ENCODE measurements at regions not wholly inside any gene's neighbourhood (a gene's known extent, or its start where the extent isn't known, plus 50 kb on each side); places are given as distances from the start of the nearest gene placed in this dataset.

DNA sequence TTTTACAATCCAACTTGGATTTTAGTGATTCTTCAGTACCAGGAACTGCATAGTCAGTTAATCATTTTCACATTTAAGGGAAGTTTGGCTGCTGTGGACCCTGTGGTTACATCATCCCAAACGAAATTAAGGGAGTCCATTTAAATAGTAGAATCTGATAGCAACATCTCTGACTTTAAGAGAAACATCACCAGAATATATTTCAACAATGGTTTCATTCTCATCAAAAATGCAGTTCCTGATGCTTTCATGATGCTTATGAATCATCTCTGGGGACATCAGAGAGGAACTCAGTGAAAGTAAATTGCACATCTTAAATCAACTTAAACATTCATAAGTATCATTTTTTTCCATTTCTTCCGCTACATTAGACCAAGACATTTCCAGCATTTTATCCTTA lies 1170.7 kb downstream of the FSCB start:
- TF ChIP-seq CHD1 (IDR thresholded peaks at IDR 0.05; ENCODE audit: low read depth, low read length) (no peak), MXI1 (IDR thresholded peaks at IDR 0.05; ENCODE audit: borderline replicate concordance, low read depth, low read length) (no peak), POLR2A (IDR thresholded peaks at IDR 0.05; ENCODE audit: low read depth, low read length) (no peak)
- TF ChIP-seq, protein P1, sequence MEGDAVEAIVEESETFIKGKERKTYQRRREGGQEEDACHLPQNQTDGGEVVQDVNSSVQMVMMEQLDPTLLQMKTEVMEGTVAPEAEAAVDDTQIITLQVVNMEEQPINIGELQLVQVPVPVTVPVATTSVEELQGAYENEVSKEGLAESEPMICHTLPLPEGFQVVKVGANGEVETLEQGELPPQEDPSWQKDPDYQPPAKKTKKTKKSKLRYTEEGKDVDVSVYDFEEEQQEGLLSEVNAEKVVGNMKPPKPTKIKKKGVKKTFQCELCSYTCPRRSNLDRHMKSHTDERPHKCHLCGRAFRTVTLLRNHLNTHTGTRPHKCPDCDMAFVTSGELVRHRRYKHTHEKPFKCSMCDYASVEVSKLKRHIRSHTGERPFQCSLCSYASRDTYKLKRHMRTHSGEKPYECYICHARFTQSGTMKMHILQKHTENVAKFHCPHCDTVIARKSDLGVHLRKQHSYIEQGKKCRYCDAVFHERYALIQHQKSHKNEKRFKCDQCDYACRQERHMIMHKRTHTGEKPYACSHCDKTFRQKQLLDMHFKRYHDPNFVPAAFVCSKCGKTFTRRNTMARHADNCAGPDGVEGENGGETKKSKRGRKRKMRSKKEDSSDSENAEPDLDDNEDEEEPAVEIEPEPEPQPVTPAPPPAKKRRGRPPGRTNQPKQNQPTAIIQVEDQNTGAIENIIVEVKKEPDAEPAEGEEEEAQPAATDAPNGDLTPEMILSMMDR (conservative IDR thresholded peaks at IDR 0.05; ENCODE audit: low read depth, low read length), result no peak
